ENCODE measurements at regions not wholly inside any gene's neighbourhood (a gene's known extent, or its start where the extent isn't known, plus 50 kb on each side); places are given as distances from the start of the nearest gene placed in this dataset.
A peak's percentile ranks its signal among the peaks of the same experiment; 100 is the strongest.
"Not testable (repeated sequence)": the region's sequence is repeated elsewhere in the genome, so short reads cannot be mapped to it uniquely, and the experiment has no call there.

DNA sequence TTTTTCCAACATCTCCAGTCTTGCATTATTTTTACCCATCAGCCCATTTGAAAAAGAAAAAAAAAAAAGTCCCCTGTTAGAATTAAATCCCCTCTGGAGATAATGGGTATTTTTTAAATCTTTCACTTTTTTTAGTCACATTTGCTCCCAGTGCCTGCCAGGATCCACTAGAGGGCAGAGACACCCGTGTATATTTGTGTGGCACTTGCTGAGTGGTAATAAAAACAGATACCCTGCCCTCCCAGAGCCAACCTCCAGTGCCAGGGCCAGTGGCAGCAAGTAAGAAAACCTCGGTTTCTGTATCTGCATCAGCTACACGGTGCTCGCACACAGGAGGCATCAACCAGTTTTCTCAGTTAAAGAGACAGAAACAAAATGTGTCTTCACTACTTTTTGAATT, 135.1 kb upstream of the DUSP22 start:
- BruUV-seq (replicated peaks); H3K9me2 ChIP-seq (replicated peaks; ENCODE audit: low read length); H3K27me3 ChIP-seq (ENCODE audit: low read length); H3K4me2 ChIP-seq (ENCODE audit: low read length); ATAC-seq; POLR2A ChIA-PET (ENCODE audit: unreplicated experiment); H3K79me2 ChIP-seq (ENCODE audit: low read length); H3K4me3 ChIP-seq (ENCODE audit: low read length); DNase-seq; CTCF ChIA-PET; H3K9ac ChIP-seq (ENCODE audit: low read length); H3K36me3 ChIP-seq (ENCODE audit: low read depth, low read length); H2AFZ ChIP-seq (ENCODE audit: low read length); H3K9me3 ChIP-seq (ENCODE audit: low read length); H3F3A ChIP-seq (ENCODE audit: low read length, unreplicated experiment); H4K20me1 ChIP-seq (ENCODE audit: low read length): not testable (repeated sequence)
- intact Hi-C loops (cut with micrococcal nuclease): loop anchor here (1.0 kb wide), 1 partner anchor 12 kb away; no protein-coding TSS in a partner anchor
- 0 out of 2 replicates have a peak overlapping the region, but pooled peaks have one; percentile 36 for H3K27ac ChIP-seq (ENCODE audit: low read length)
- TF ChIP-seq, protein P1, sequence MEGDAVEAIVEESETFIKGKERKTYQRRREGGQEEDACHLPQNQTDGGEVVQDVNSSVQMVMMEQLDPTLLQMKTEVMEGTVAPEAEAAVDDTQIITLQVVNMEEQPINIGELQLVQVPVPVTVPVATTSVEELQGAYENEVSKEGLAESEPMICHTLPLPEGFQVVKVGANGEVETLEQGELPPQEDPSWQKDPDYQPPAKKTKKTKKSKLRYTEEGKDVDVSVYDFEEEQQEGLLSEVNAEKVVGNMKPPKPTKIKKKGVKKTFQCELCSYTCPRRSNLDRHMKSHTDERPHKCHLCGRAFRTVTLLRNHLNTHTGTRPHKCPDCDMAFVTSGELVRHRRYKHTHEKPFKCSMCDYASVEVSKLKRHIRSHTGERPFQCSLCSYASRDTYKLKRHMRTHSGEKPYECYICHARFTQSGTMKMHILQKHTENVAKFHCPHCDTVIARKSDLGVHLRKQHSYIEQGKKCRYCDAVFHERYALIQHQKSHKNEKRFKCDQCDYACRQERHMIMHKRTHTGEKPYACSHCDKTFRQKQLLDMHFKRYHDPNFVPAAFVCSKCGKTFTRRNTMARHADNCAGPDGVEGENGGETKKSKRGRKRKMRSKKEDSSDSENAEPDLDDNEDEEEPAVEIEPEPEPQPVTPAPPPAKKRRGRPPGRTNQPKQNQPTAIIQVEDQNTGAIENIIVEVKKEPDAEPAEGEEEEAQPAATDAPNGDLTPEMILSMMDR (conservative IDR thresholded peaks at IDR 0.05; ENCODE audit: low read depth, low read length): peak; percentile 43; the same call in 1 of the 2 replicates
- H3K4me1 ChIP-seq (ENCODE audit: insufficient read depth, low read length): peaks cover 29% of the 10 kb centered on the region

DNA sequence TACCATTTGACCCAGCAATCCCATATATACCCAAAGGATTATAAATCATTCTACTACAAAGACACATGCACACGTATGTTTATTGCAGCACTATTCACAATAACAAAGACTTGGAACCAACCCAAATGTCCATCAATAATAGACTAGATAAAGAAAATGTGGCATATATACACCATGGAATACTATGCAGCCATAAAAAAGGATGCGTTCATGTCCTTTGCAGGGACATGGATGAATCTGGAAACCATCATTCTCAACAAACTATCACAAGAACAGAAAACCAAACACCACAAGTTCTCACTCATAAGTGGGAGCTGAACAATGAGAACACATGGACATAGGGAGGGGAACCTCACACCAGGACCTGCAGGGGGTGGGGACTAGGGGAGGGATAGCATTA, 130.6 kb upstream of the DUSP22 start:
- H3K36me3 ChIP-seq (ENCODE audit: low read depth, low read length); H3K27ac ChIP-seq (ENCODE audit: low read length); H3K9ac ChIP-seq (ENCODE audit: low read length); BruUV-seq (replicated peaks); H3K79me2 ChIP-seq (ENCODE audit: low read length); H3K4me3 ChIP-seq (ENCODE audit: low read length); ATAC-seq; H3K9me3 ChIP-seq (ENCODE audit: low read length); H3K9me2 ChIP-seq (replicated peaks; ENCODE audit: low read length); H3K4me2 ChIP-seq (ENCODE audit: low read length); CTCF ChIA-PET; H4K20me1 ChIP-seq (ENCODE audit: low read length); POLR2A ChIA-PET (ENCODE audit: unreplicated experiment); H2AFZ ChIP-seq (ENCODE audit: low read length); H3K27me3 ChIP-seq (ENCODE audit: low read length); H3F3A ChIP-seq (ENCODE audit: low read length, unreplicated experiment); intact Hi-C loops (cut with micrococcal nuclease); DNase-seq: not testable (repeated sequence)
- H3K4me1 ChIP-seq (ENCODE audit: insufficient read depth, low read length): peaks cover 22% of the 10 kb centered on the region

DNA sequence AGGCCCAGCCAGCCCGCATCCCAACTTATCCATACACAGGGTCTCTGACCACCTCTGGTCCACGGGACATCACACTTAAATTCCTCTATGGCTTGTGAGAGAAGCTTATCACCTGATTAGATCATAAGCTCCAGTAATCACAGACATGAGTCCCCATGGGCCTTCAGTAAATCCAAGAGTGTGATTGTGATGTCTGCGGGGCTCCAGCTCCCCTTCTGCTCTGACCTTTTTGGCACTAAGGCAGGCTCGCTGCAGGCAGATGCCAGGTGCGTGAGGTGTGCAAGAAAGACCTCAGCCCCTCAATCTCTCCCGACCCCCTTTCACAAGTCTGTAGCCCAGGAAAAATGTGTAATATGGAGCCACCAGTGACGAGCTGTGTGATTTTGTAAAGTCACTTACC, 127.6 kb upstream of the DUSP22 start:
- DNase-seq: no peak
- Histone ChIP-seq H3K9me2 (replicated peaks; ENCODE audit: low read length) (no peaks in the 10 kb centered on the region), H3K36me3 (ENCODE audit: low read depth, low read length) (no peaks in the 10 kb centered on the region), H3K9me3 (ENCODE audit: low read length) (no peaks in the 10 kb centered on the region), H3K79me2 (ENCODE audit: low read length) (no peaks in the 10 kb centered on the region), H3K4me2 (ENCODE audit: low read length) (0 out of 2 replicates have a peak overlapping the region, but pooled peaks have one; percentile 6), H3K27me3 (ENCODE audit: low read length) (no peaks in the 10 kb centered on the region), H3K9ac (ENCODE audit: low read length) (no peak overlapping the region), H3K27ac (ENCODE audit: low read length) (no peak overlapping the region), H3K4me1 (ENCODE audit: insufficient read depth, low read length) (peaks cover 14% of the 10 kb centered on the region), H3F3A (ENCODE audit: low read length, unreplicated experiment) (no peaks in the 10 kb centered on the region), H2AFZ (ENCODE audit: low read length) (no peak overlapping the region), H4K20me1 (ENCODE audit: low read length) (no peaks in the 10 kb centered on the region), H3K4me3 (ENCODE audit: low read length) (no peak overlapping the region)
- CTCF ChIA-PET: no interaction called here
- POLR2A ChIA-PET (ENCODE audit: unreplicated experiment): no interaction called here
- no peak for TF ChIP-seq EZH2 (IDR thresholded peaks at IDR 0.05; ENCODE audit: low read length, unreplicated experiment)
- TF ChIP-seq, protein P1 (conservative IDR thresholded peaks at IDR 0.05; ENCODE audit: low read depth, low read length): no peak
- TF ChIP-seq EZH2phosphoT487 (IDR thresholded peaks at IDR 0.05; ENCODE audit: borderline replicate concordance, low read length): no peak
- intact Hi-C loops (cut with micrococcal nuclease): no loop called here
- no TSS peak for BruUV-seq (replicated peaks)
- no peak for ATAC-seq
